ENCODE measurements at regions not wholly inside any gene's neighbourhood (a gene's known extent, or its start where the extent isn't known, plus 50 kb on each side); places are given as distances from the start of the nearest gene placed in this dataset.

DNA sequence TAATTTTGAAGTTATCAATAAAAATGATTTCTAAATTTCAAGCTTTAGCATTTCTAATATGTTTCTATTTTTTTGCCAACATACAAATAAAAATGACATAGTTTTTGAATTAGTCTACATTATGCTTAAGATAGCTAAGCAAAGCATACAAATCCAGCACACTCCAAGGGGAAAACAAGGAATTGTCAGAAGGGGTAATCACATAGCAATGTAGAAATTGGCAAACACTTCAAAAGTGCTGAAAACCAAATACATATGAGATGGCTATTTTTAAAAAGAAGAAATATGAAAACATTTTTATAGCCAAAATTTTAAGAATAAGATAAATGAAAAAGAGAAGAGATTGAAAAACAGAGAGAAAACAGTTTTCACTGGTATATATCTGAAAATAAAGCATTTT, 308.0 kb downstream of the SLC6A15 start:
- no peak for DNase-seq
- H3K4me1 ChIP-seq = no peaks in the 10 kb centered on the region
- no peaks in the 10 kb centered on the region for H3K27me3 ChIP-seq
- no peak overlapping the region for H3K4me3 ChIP-seq
- TF ChIP-seq CTCF (IDR thresholded peaks at IDR 0.05) (no peak), EP300 (IDR thresholded peaks at IDR 0.05; ENCODE audit: low read depth) (no peak), POLR2AphosphoS5 (IDR thresholded peaks at IDR 0.05) (no peak), POLR2A (IDR thresholded peaks at IDR 0.05) (no peak)
- in situ Hi-C loops (cut with MboI; ENCODE audit: low pct_ligation_motif_present in 1 of 4, low pct_unique_long_range_greater_than_20kb in 1 of 4, low sequenced_read_pairs in 3 of 4) (no loop called here), intact Hi-C loops (cut with DNase I; ENCODE audit: low total_unique reads) (no loop called here)
- H3K36me3 ChIP-seq = no peaks in the 10 kb centered on the region
- no peak overlapping the region for H3K27ac ChIP-seq
- H3K9me3 ChIP-seq = no peaks in the 10 kb centered on the region

DNA sequence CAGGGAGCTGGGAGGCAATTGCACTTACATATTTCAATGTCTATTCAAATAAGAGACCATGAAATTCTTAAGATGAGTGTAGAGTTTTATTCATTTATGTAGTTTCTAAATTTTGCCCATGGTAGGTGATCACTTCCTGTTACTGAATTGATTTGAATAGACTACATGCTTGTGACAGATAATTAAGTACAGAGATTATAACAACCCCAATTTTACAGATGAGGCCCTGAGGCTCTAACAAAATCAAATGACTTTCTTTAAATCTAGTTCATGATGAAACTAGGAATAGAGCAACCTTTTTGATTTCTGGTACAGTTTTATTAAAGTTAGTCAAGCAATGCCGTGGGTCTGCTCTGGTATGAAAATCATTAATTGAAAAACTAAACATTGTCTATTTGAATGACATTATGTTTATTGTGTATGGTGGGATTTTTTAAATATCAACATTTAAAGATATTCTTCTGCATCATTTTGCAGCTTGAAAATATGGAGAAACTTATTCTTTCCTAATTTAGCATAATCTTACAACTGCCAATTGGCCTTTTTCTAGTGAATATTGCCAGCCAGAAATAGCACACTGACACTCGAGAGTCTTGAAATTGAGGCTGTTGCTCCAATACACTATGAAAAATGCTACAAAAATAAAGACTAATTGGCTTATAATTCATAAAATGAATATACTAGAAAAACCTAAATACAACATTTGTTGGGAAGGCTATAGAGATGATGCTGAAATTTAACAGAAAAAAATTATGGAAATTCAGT, 308.9 kb downstream of the SLC6A15 start:
- no peak overlapping the region for H3K27ac ChIP-seq
- H3K36me3 ChIP-seq = no peaks in the 10 kb centered on the region
- in situ Hi-C loops (cut with MboI; ENCODE audit: low pct_ligation_motif_present in 1 of 4, low pct_unique_long_range_greater_than_20kb in 1 of 4, low sequenced_read_pairs in 3 of 4) = no loop called here
- no peaks in the 10 kb centered on the region for H3K4me1 ChIP-seq
- 70 to 78% methylated on average over 2 of the region's 2 CpGs for WGBS, 2 donors (ENCODE audit: low coverage in 1 of 2)
- no peaks in the 10 kb centered on the region for H3K27me3 ChIP-seq
- intact Hi-C loops (cut with DNase I; ENCODE audit: low total_unique reads) = no loop called here
- no peak overlapping the region for H3K4me3 ChIP-seq
- H3K9me3 ChIP-seq = no peaks in the 10 kb centered on the region
- no peak for DNase-seq
- TF ChIP-seq POLR2A (IDR thresholded peaks at IDR 0.05) (no peak), POLR2AphosphoS5 (IDR thresholded peaks at IDR 0.05) (no peak), CTCF (IDR thresholded peaks at IDR 0.05) (no peak), EP300 (IDR thresholded peaks at IDR 0.05; ENCODE audit: low read depth) (no peak)

DNA sequence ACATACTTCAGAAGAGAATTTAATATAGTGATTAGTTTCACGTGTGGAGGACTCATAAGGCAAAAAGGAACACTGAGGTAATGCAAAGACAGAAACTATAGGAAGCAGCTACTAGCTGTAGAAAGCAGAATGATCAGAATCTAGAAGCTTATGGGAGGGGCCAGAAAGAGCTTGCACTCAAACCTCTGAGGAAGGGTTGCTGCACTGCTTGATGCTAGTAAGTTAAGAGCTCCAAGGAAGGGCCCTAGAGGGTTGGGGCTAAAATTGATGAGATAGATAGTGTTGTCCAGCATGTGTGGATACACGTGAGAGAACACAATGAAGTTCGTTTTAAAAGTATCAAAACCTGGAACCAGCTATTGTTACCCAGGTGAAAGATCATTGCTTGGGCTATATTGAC, 311.1 kb downstream of the SLC6A15 start:
- no peak overlapping the region for H3K4me3 ChIP-seq
- 50 to 59% methylated on average over 3 of the region's 3 CpGs for WGBS, 2 donors (ENCODE audit: low coverage in 1 of 2)
- no peaks in the 10 kb centered on the region for H3K36me3 ChIP-seq
- H3K9me3 ChIP-seq = no peaks in the 10 kb centered on the region
- TF ChIP-seq POLR2AphosphoS5 (IDR thresholded peaks at IDR 0.05) (no peak), CTCF (IDR thresholded peaks at IDR 0.05) (no peak), POLR2A (IDR thresholded peaks at IDR 0.05) (no peak), EP300 (IDR thresholded peaks at IDR 0.05; ENCODE audit: low read depth) (no peak)
- H3K27ac ChIP-seq = no peak overlapping the region
- in situ Hi-C loops (cut with MboI; ENCODE audit: low pct_ligation_motif_present in 1 of 4, low pct_unique_long_range_greater_than_20kb in 1 of 4, low sequenced_read_pairs in 3 of 4) = no loop called here
- intact Hi-C loops (cut with DNase I; ENCODE audit: low total_unique reads) = no loop called here
- H3K27me3 ChIP-seq = no peaks in the 10 kb centered on the region
- no peaks in the 10 kb centered on the region for H3K4me1 ChIP-seq
- no peak for DNase-seq

DNA sequence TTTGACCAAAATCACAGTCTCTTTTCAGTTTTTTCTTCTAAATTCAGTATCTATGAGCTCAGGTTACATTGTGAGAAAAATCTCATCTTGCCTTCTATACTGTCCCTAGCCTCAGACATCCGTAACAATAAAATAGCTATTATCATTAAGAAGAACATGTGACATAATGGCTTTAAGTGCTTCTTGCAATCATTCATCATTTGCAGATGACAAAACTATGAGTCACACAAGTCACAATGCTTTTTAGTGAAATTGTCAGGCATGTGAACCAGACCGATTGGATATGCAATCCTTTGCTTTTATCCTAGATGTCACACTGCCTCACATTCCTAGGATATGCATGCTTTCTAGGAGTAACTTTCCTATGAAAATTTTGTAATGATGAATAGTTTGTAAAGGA, 313.1 kb downstream of the SLC6A15 start:
- intact Hi-C loops (cut with DNase I; ENCODE audit: low total_unique reads) (no loop called here), in situ Hi-C loops (cut with MboI; ENCODE audit: low pct_ligation_motif_present in 1 of 4, low pct_unique_long_range_greater_than_20kb in 1 of 4, low sequenced_read_pairs in 3 of 4) (no loop called here)
- Histone ChIP-seq H3K4me1 (no peaks in the 10 kb centered on the region), H3K27ac (no peak overlapping the region), H3K9me3 (no peaks in the 10 kb centered on the region), H3K27me3 (no peaks in the 10 kb centered on the region), H3K4me3 (no peak overlapping the region), H3K36me3 (no peaks in the 10 kb centered on the region)
- WGBS, 2 donors (ENCODE audit: low coverage in 1 of 2) = 58 to 83% methylated on average over 2 of the region's 2 CpGs
- DNase-seq = no peak
- TF ChIP-seq CTCF (IDR thresholded peaks at IDR 0.05) (no peak), EP300 (IDR thresholded peaks at IDR 0.05; ENCODE audit: low read depth) (no peak), POLR2A (IDR thresholded peaks at IDR 0.05) (no peak)
